ENCODE measurements at regions not wholly inside any gene's neighbourhood (a gene's known extent, or its start where the extent isn't known, plus 50 kb on each side); places are given as distances from the start of the nearest gene placed in this dataset.

DNA sequence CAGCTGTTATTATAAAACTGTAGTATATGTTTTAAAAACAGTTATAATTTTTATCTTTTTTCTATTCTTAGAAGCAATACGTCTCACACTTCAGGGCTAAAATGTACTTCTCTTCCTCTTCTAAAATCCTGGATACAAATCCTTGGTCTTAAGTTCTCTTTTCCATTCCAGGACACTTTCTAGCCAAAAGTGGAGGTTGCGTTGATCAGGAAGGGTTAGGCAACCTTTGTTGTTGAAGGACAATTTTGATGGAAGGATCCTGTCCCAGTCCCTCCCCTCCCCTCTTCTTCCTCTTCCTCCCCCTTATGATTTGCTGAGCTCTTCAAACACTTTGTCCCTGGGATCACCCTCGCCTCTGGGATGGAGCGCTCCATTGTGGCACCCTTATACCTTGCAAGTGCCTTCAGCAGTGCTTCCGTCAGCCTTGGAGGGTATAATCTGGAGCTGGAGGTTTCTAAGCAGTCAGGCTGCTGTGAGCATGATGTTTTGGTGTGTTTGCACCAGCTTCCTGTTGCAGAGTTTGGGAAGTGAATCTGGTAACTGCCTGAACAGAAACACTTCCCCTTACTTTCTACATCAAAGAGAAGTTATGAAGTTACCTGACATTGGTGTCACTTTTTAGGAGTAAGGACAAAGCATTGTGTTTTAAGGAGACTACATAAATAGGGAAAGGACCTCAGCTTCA, 87.4 kb upstream of the SLC38A2 start:
- no peak for DNase-seq (ENCODE audit: low read depth, low spot score)
- in situ Hi-C loops (cut with HindIII; ENCODE audit: low pct_unique_long_range_greater_than_20kb, low sequenced_read_pairs), result no loop called here

DNA sequence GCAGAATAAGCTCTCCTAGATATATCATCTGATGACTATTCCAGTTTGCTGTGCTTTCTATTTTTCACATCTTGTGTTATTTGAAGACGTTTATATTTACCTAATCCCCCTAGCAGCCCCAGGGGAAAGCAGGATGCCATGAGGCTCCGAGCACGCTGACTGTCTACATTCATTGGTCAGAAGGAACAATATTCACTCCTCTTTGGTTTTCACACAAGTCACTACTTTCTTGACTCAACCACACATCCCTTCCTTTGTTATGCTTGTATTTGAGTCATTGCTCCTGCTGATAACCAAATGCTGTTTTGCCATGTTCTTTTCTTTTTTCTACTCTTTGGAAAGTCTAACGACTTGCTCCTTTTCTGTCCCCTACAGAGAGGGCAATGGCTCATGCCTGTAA, 86.5 kb upstream of the SLC38A2 start:
- in situ Hi-C loops (cut with HindIII; ENCODE audit: low pct_unique_long_range_greater_than_20kb, low sequenced_read_pairs), result no loop called here
- DNase-seq (ENCODE audit: low read depth, low spot score), result no peak

DNA sequence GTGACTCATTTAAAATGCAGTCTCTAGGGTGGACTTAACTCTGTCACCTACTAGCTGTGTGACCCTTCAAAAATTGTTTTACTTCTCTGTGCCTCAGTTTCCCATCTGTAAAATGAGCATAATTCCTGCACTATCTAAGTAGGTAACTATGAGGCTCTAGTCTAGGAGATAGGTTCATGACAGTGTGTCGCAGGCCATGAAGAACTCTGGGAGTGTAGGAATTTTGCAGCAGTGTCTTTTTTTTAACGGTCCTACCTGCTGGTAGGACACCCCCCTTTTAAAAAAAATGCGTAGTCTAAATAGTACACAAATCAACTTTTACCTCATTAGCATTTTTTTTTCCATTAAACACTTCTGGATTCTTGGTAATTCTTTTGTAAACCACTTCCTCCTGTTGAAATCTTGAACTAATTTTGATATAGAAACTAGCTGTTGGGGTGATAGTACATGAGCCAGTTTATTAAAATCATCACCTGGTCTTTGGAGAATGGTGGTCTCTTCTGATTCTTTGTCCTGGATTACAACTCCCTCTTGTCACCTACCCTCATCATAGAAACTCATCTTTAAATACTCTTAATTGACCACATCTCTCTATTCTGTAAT, 86.0 kb upstream of the SLC38A2 start:
- no peak for DNase-seq (ENCODE audit: low read depth, low spot score)
- in situ Hi-C loops (cut with HindIII; ENCODE audit: low pct_unique_long_range_greater_than_20kb, low sequenced_read_pairs), result no loop called here

DNA sequence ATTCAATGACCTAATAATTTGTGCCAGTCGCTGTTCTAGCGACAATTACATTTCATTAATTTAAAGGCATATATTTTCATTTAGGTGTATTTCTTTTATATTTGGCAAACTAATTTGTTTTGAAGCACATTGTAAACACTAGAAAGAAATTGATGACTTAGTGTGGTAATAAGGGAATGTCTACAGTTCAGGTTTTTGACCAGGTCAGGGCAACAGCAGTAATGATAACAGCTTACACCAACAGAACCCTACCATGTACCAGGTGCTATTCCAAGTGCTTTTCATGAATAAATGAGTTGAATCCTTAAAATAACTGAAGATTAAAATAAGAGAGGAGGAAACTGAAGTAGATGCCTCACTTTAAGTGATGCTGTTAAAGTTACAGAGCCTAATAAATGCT, 85.4 kb upstream of the SLC38A2 start:
- in situ Hi-C loops (cut with HindIII; ENCODE audit: low pct_unique_long_range_greater_than_20kb, low sequenced_read_pairs), result no loop called here
- no peak for DNase-seq (ENCODE audit: low read depth, low spot score)

GRCh38 chr12:46456356-46457334, 84.1 kb upstream of the SLC38A2 start:
- in situ Hi-C loops (cut with HindIII; ENCODE audit: low pct_unique_long_range_greater_than_20kb, low sequenced_read_pairs), result no loop called here
- DNase-seq (ENCODE audit: low read depth, low spot score), result no peak

GRCh38 chr12:46455648-46456352, 83.2 kb upstream of the SLC38A2 start:
- in situ Hi-C loops (cut with HindIII; ENCODE audit: low pct_unique_long_range_greater_than_20kb, low sequenced_read_pairs), result no loop called here
- no peak for DNase-seq (ENCODE audit: low read depth, low spot score)

GRCh38 chr12:46454981-46455380, 82.4 kb upstream of the SLC38A2 start:
- no peak for DNase-seq (ENCODE audit: low read depth, low spot score)
- in situ Hi-C loops (cut with HindIII; ENCODE audit: low pct_unique_long_range_greater_than_20kb, low sequenced_read_pairs), result no loop called here

- in situ Hi-C loops (cut with HindIII; ENCODE audit: low pct_unique_long_range_greater_than_20kb, low sequenced_read_pairs), result no loop called here
- no peak for DNase-seq (ENCODE audit: low read depth, low spot score)
Observed at GRCh38 chr12:46453428-46453827, 80.9 kb upstream of the SLC38A2 start.

DNA sequence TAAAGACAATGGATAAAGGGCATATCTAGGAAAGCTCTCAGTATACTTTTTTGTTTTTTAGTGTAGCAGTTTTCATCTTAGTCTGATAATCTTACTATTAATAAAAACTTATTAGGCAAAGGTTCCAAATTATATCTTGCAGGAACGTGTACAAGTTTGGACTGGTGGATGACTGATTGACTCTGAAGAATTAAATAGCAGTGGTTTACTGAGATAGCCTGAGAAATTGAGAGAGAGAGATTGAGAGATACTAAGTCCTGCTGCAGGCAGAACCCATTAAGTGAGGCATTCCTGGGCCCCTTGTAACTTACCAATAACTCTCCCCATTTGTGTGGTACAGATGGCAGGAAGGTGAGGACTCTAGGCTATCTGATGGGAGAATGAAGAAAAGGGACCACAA, 80.2 kb upstream of the SLC38A2 start:
- in situ Hi-C loops (cut with HindIII; ENCODE audit: low pct_unique_long_range_greater_than_20kb, low sequenced_read_pairs), result no loop called here

DNA sequence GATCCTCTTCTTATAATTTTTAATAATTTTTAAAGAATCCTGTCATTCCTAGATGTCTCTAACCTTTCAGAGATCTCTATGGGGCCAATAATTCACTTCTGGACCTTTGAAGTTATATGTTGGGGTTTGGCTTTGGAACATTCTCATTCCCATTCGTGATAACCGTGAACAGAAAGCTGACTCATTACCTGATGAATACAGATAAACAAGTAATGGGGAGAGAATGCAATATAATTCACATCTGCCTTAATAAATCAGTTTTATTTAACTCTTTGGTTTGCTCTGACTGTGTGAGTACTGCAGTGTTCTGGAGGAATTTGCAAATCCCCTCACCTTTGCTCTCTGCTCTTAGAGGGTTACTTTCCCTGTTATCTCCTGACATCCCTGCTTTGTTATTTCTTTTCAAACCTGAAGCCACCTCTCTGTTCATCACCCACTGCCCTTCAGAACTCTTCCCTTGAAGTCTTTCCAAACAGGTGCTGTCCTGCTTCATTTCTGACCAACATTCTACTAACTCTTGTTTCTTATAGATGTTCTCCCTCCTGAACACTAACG, 79.6 kb upstream of the SLC38A2 start:
- DNase-seq (ENCODE audit: low read depth, low spot score), result no peak
- in situ Hi-C loops (cut with HindIII; ENCODE audit: low pct_unique_long_range_greater_than_20kb, low sequenced_read_pairs), result no loop called here

More for the DNA sequence above, 80.2 kb upstream of the SLC38A2 start:
- DNase-seq (ENCODE audit: low read depth, low spot score), result no peak

GRCh38 chr12:46451276-46452021, 78.9 kb upstream of the SLC38A2 start:
- DNase-seq (ENCODE audit: low read depth, low spot score), result no peak
- in situ Hi-C loops (cut with HindIII; ENCODE audit: low pct_unique_long_range_greater_than_20kb, low sequenced_read_pairs), result no loop called here

DNA sequence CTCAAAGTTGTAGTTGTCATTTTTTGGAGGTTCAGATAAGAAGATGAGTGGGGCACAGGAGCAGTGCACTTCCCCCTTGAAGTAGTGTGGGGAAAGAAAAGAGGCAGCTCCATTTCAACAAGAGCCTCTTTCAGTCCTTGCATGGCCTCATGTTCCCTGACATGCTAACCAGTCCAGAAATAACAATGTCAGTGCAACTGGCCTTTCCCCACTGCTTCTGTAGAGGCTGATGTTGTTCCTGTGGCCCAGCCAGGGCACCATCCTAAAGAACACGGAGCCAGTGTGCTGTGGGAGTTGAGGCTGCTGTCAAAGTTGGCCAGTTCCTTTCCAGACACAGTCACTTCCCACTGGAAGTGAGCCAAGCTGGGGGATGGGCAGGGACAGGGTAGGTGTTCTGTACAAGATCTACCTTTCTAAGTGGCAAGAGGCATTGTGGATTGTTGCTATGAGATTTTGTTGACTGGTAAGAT, 77.7 kb upstream of the SLC38A2 start:
- peak; percentile 16 for DNase-seq (ENCODE audit: low read depth, low spot score)
- in situ Hi-C loops (cut with HindIII; ENCODE audit: low pct_unique_long_range_greater_than_20kb, low sequenced_read_pairs), result no loop called here

DNA sequence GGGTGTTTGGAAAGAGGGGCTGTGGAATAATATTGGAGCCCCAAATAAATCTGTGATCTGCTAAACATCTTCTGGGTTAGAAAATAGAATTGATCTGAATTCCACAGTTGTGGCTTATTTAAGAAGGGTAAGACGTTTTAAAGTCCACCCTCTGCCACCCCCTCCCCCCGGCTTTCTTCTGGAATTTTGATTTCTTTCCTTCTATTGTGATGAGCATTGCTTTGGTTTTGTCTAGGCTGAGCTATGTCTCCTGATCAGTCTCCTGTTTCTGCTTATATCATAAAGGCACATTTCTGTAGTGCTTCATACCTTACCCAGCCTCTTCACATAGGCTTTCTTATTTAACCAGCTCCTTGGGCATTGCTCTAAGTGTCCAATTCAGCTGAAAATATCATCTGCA, 77.3 kb upstream of the SLC38A2 start:
- in situ Hi-C loops (cut with HindIII; ENCODE audit: low pct_unique_long_range_greater_than_20kb, low sequenced_read_pairs), result no loop called here
- DNase-seq (ENCODE audit: low read depth, low spot score), result no peak

- no peak for DNase-seq (ENCODE audit: low read depth, low spot score)
Observed at GRCh38 chr12:46449316-46449715, 76.7 kb upstream of the SLC38A2 start.

GRCh38 chr12:46446645-46447044, 74.1 kb upstream of the SLC38A2 start:
- in situ Hi-C loops (cut with HindIII; ENCODE audit: low pct_unique_long_range_greater_than_20kb, low sequenced_read_pairs), result no loop called here
- no peak for DNase-seq (ENCODE audit: low read depth, low spot score)

More at GRCh38 chr12:46449316-46449715, 76.7 kb upstream of the SLC38A2 start:
- in situ Hi-C loops (cut with HindIII; ENCODE audit: low pct_unique_long_range_greater_than_20kb, low sequenced_read_pairs), result no loop called here

DNA sequence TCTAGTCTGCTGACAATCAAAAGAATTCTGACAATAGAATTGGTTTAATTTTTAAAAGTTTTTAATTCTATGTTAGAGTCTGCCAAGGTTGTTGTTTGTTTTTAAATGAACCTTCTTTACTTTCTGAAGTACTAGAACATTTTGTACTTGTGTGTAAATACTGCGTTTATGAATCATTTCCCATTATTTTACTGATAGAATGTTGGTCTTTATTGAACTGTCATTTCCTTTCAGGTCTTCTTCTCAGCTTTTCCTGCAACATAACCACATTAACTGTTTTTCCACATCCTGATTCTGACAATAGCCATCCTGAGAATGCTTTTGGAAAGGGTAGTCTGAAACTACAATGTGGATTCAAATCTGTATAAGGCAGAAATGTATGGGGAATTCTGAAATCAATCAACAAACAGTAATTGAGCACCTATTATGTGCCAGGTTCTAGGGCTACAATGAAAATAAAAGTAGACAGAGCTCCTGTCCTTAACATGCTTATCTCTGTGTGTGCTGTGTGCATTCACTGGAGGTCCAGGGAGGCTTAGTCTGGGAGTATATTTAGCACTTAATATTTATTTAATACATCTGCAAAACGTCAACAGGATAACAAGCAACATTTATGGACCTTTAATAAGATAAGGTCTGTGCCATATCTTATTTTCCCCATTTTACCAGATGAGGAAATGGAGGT, 73.1 kb upstream of the SLC38A2 start:
- in situ Hi-C loops (cut with HindIII; ENCODE audit: low pct_unique_long_range_greater_than_20kb, low sequenced_read_pairs), result no loop called here
- no peak for DNase-seq (ENCODE audit: low read depth, low spot score)

All from SK-MEL-5 (cell line).